ENCODE measurements at regions not wholly inside any gene's neighbourhood (a gene's known extent, or its start where the extent isn't known, plus 50 kb on each side); places are given as distances from the start of the nearest gene placed in this dataset.

DNA sequence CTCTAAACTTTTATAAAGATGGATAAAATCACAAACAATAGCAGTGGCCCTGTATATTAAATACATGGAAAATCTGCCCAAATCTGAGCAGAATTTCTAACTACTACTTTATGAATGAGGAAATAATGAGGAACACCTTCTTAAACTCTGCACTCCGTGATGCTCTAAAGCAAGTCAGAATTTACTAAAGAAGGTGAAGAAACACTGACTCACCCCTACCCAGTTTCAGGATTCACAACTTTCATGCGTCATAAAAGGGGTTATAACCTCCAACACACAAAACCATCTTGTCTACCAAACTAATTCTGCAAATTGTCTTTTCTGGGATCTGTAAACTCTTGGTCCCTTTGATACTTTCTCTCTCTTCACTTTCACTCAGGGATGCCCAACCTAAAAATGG, 561.1 kb upstream of the ACO1 start:
- H4K20me1 ChIP-seq (ENCODE audit: insufficient read depth): no peaks in the 10 kb centered on the region
- no TSS peak for BruUV-seq (replicated peaks)
- H3K4me2 ChIP-seq: no peak overlapping the region
- H2AFZ ChIP-seq: no peak overlapping the region
- H3K27me3 ChIP-seq (ENCODE audit: insufficient read depth, low read depth): no peaks in the 10 kb centered on the region
- H3F3A ChIP-seq (ENCODE audit: insufficient read depth, low read depth): no peaks in the 10 kb centered on the region
- ChIA-PET POLR2A (ENCODE audit: unreplicated experiment) (no interaction called here), CTCF (no interaction called here)
- no peaks in the 10 kb centered on the region for H3K36me3 ChIP-seq (ENCODE audit: low read depth)
- TF ChIP-seq CTCF (conservative IDR thresholded peaks at IDR 0.05) (no peak), EZH2 (IDR thresholded peaks at IDR 0.05; ENCODE audit: low read depth) (no peak)
- no peaks in the 10 kb centered on the region for H3K9me3 ChIP-seq (ENCODE audit: insufficient read depth, low read depth)
- no peak overlapping the region for H3K4me3 ChIP-seq
- no peak overlapping the region for H3K27ac ChIP-seq
- intact Hi-C loops (cut with micrococcal nuclease; ENCODE audit: unreplicated experiment): no loop called here
- H3K4me1 ChIP-seq (replicated peaks; ENCODE audit: insufficient read depth): no peaks in the 10 kb centered on the region
- no peaks in the 10 kb centered on the region for H3K9me2 ChIP-seq (ENCODE audit: insufficient read depth)
- DNase-seq: no peak
- no peaks in the 10 kb centered on the region for H3K79me2 ChIP-seq (ENCODE audit: low read depth)

GRCh38 chr9:31824860-31825259, 559.6 kb upstream of the ACO1 start:
- no TSS peak for BruUV-seq (replicated peaks)

DNA sequence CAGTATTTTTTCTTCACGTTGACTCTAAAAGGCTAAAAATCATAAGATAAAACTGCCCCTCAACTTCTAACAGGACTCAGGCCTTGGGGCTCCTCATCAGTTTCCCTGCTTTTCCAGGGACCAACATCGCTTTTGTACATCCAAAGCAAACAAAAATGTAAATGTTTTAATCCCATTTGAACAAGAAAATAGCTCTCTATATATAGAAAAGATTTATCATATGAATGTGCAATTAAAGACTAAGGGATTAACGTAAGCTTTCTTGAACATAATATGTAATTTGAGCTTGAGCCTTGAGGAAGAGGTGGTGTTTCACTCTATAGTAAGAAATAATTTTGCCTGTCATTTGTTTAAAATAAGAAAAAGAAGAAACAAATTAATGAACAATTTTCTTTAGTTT, 547.2 kb upstream of the ACO1 start:
- Histone ChIP-seq H3K4me3 (no peak overlapping the region), H3K4me1 (replicated peaks; ENCODE audit: insufficient read depth) (no peaks in the 10 kb centered on the region), H3K4me2 (no peak overlapping the region), H3K79me2 (ENCODE audit: low read depth) (no peaks in the 10 kb centered on the region), H3K36me3 (ENCODE audit: low read depth) (no peaks in the 10 kb centered on the region), H4K20me1 (ENCODE audit: insufficient read depth) (no peaks in the 10 kb centered on the region), H3K27ac (no peak overlapping the region), H3K9me2 (ENCODE audit: insufficient read depth) (no peaks in the 10 kb centered on the region), H3K27me3 (ENCODE audit: insufficient read depth, low read depth) (no peaks in the 10 kb centered on the region), H3F3A (ENCODE audit: insufficient read depth, low read depth) (no peaks in the 10 kb centered on the region), H2AFZ (no peak overlapping the region), H3K9me3 (ENCODE audit: insufficient read depth, low read depth) (no peaks in the 10 kb centered on the region)
- no peak for DNase-seq
- ChIA-PET CTCF (no interaction called here), POLR2A (ENCODE audit: unreplicated experiment) (no interaction called here)
- no peak for TF ChIP-seq CTCF (conservative IDR thresholded peaks at IDR 0.05)
- TF ChIP-seq EZH2 (IDR thresholded peaks at IDR 0.05; ENCODE audit: low read depth): no peak
- BruUV-seq (replicated peaks): no TSS peak
- intact Hi-C loops (cut with micrococcal nuclease; ENCODE audit: unreplicated experiment): no loop called here

More at GRCh38 chr9:31824860-31825259, 559.6 kb upstream of the ACO1 start:
- no peaks in the 10 kb centered on the region for H3K36me3 ChIP-seq (ENCODE audit: low read depth)
- H3F3A ChIP-seq (ENCODE audit: insufficient read depth, low read depth): no peaks in the 10 kb centered on the region
- no peaks in the 10 kb centered on the region for H3K27me3 ChIP-seq (ENCODE audit: insufficient read depth, low read depth)
- TF ChIP-seq EZH2 (IDR thresholded peaks at IDR 0.05; ENCODE audit: low read depth): no peak
- TF ChIP-seq CTCF (conservative IDR thresholded peaks at IDR 0.05): no peak
- H3K27ac ChIP-seq: no peak overlapping the region
- no peaks in the 10 kb centered on the region for H3K9me2 ChIP-seq (ENCODE audit: insufficient read depth)
- H4K20me1 ChIP-seq (ENCODE audit: insufficient read depth): no peaks in the 10 kb centered on the region
- no peak overlapping the region for H3K4me2 ChIP-seq
- ChIA-PET POLR2A (ENCODE audit: unreplicated experiment) (no interaction called here), CTCF (no interaction called here)
- intact Hi-C loops (cut with micrococcal nuclease; ENCODE audit: unreplicated experiment): no loop called here
- DNase-seq: no peak
- H3K4me3 ChIP-seq: no peak overlapping the region
- H3K9me3 ChIP-seq (ENCODE audit: insufficient read depth, low read depth): no peaks in the 10 kb centered on the region
- no peaks in the 10 kb centered on the region for H3K4me1 ChIP-seq (replicated peaks; ENCODE audit: insufficient read depth)
- H3K79me2 ChIP-seq (ENCODE audit: low read depth): no peaks in the 10 kb centered on the region
- no peak overlapping the region for H2AFZ ChIP-seq

Data from PC-9 (cell line).